ENCODE measurements at regions not wholly inside any gene's neighbourhood (a gene's known extent, or its start where the extent isn't known, plus 50 kb on each side); places are given as distances from the start of the nearest gene placed in this dataset.

- H3K36me3 ChIP-seq (replicated peaks; ENCODE audit: insufficient read depth, low read depth): no peaks in the 10 kb centered on the region
- peaks cover 5% of the 10 kb centered on the region for H3K27me3 ChIP-seq
- no peak overlapping the region for H3K4me3 ChIP-seq
- H4K20me1 ChIP-seq (ENCODE audit: insufficient read depth, poor library complexity, severe bottlenecking): no peaks in the 10 kb centered on the region
- no peak for TF ChIP-seq CTCF (IDR thresholded peaks at IDR 0.05; ENCODE audit: poor library complexity)
- TF ChIP-seq EZH2phosphoT487 (IDR thresholded peaks at IDR 0.05; ENCODE audit: low read depth, severe bottlenecking, unreplicated experiment): no peak
- TF ChIP-seq EZH2 (IDR thresholded peaks at IDR 0.05; ENCODE audit: borderline replicate concordance): no peak
- H3K27ac ChIP-seq: no peak overlapping the region
- H2AFZ ChIP-seq: no peak overlapping the region
- DNase-seq (ENCODE audit: low spot score): no peak
- H3K4me1 ChIP-seq (ENCODE audit: insufficient read depth): peaks cover 4% of the 10 kb centered on the region
- 92% methylated on average over 12 of the region's 12 CpGs for WGBS (ENCODE audit: low lambda C conversion rate, missing lambda C conversion rate)
- H3K9me2 ChIP-seq (replicated peaks; ENCODE audit: insufficient read depth): no peaks in the 10 kb centered on the region
- H3K79me2 ChIP-seq: no peaks in the 10 kb centered on the region
- H3K4me2 ChIP-seq: no peak overlapping the region
- H3K9me3 ChIP-seq (ENCODE audit: low read depth): no peaks in the 10 kb centered on the region
Observed at GRCh38 chr18:47747260-47747795, 183.1 kb downstream of the SMAD2 start.

- Histone ChIP-seq H3K4me1 (ENCODE audit: insufficient read depth) (peaks cover 4% of the 10 kb centered on the region), H2AFZ (no peak overlapping the region), H3K9me2 (replicated peaks; ENCODE audit: insufficient read depth) (no peaks in the 10 kb centered on the region), H3K79me2 (no peaks in the 10 kb centered on the region), H3K9me3 (ENCODE audit: low read depth) (no peaks in the 10 kb centered on the region), H3K27ac (no peak overlapping the region), H4K20me1 (ENCODE audit: insufficient read depth, poor library complexity, severe bottlenecking) (no peaks in the 10 kb centered on the region), H3K4me3 (no peak overlapping the region), H3K4me2 (no peak overlapping the region), H3K36me3 (replicated peaks; ENCODE audit: insufficient read depth, low read depth) (no peaks in the 10 kb centered on the region), H3K27me3 (peaks cover 10% of the 10 kb centered on the region)
- WGBS (ENCODE audit: low lambda C conversion rate, missing lambda C conversion rate): 90% methylated on average over 4 of the region's 4 CpGs
- TF ChIP-seq EZH2phosphoT487 (IDR thresholded peaks at IDR 0.05; ENCODE audit: low read depth, severe bottlenecking, unreplicated experiment) (no peak), CTCF (IDR thresholded peaks at IDR 0.05; ENCODE audit: poor library complexity) (no peak), EZH2 (IDR thresholded peaks at IDR 0.05; ENCODE audit: borderline replicate concordance) (no peak)
- no peak for DNase-seq (ENCODE audit: low spot score)
Observed at GRCh38 chr18:47746615-47747014, 183.8 kb downstream of the SMAD2 start.

GRCh38 chr18:47745227-47745626 lies 185.2 kb downstream of the SMAD2 start:
- TF ChIP-seq CTCF (IDR thresholded peaks at IDR 0.05; ENCODE audit: poor library complexity) (no peak), EZH2phosphoT487 (IDR thresholded peaks at IDR 0.05; ENCODE audit: low read depth, severe bottlenecking, unreplicated experiment) (no peak), EZH2 (IDR thresholded peaks at IDR 0.05; ENCODE audit: borderline replicate concordance) (no peak)
- DNase-seq (ENCODE audit: low spot score): no peak
- Histone ChIP-seq H4K20me1 (ENCODE audit: insufficient read depth, poor library complexity, severe bottlenecking) (no peaks in the 10 kb centered on the region), H3K9me2 (replicated peaks; ENCODE audit: insufficient read depth) (no peaks in the 10 kb centered on the region), H2AFZ (no peak overlapping the region), H3K4me3 (no peak overlapping the region), H3K79me2 (no peaks in the 10 kb centered on the region), H3K36me3 (replicated peaks; ENCODE audit: insufficient read depth, low read depth) (no peaks in the 10 kb centered on the region), H3K27me3 (peaks cover 12% of the 10 kb centered on the region), H3K4me1 (ENCODE audit: insufficient read depth) (peaks cover 4% of the 10 kb centered on the region), H3K4me2 (no peak overlapping the region), H3K9me3 (ENCODE audit: low read depth) (no peaks in the 10 kb centered on the region), H3K27ac (no peak overlapping the region)
- 85% methylated on average over 4 of the region's 4 CpGs for WGBS (ENCODE audit: low lambda C conversion rate, missing lambda C conversion rate)

GRCh38 chr18:47737956-47738355 lies 192.5 kb downstream of the SMAD2 start:
- Histone ChIP-seq H4K20me1 (ENCODE audit: insufficient read depth, poor library complexity, severe bottlenecking) (no peaks in the 10 kb centered on the region), H2AFZ (no peak overlapping the region), H3K9me2 (replicated peaks; ENCODE audit: insufficient read depth) (no peaks in the 10 kb centered on the region), H3K27ac (no peak overlapping the region), H3K4me2 (no peak overlapping the region), H3K9me3 (ENCODE audit: low read depth) (no peaks in the 10 kb centered on the region), H3K4me3 (no peak overlapping the region), H3K4me1 (ENCODE audit: insufficient read depth) (no peaks in the 10 kb centered on the region), H3K27me3 (peaks cover 13% of the 10 kb centered on the region), H3K36me3 (replicated peaks; ENCODE audit: insufficient read depth, low read depth) (no peaks in the 10 kb centered on the region), H3K79me2 (no peaks in the 10 kb centered on the region)
- WGBS (ENCODE audit: low lambda C conversion rate, missing lambda C conversion rate): 94% methylated on average over 4 of the region's 4 CpGs
- TF ChIP-seq EZH2 (IDR thresholded peaks at IDR 0.05; ENCODE audit: borderline replicate concordance): no peak
- no peak for DNase-seq (ENCODE audit: low spot score)

Measured in hepatocyte (in vitro differentiated cells).